Adrenal gland (tissue), 9 donors: ENCODE measurements at regions not wholly inside any gene's neighbourhood (a gene's known extent, or its start where the extent isn't known, plus 50 kb on each side); places are given as distances from the start of the nearest gene placed in this dataset.

ENCODE experiments used
- DNase-seq, 7 donors: peaks; one replicate each; pipeline ENCODE4 v3.0.0-alpha.2; 2019 to 2020
- H3K27ac ChIP-seq, 5 donors: fragments of 200-600 bp; sonication (generic) in 4 of 5; 1 replicate in 3 of 5; 2 replicates in 2 of 5; pipeline versions ENCODE4 v1.5.1 to v1.8.0; 2016 to 2020; ENCODE audit warnings: mild to moderate bottlenecking in 1 of 5
- H3K27me3 ChIP-seq: fragments of 200-600 bp; 2 replicates; pipeline ENCODE4 v1.8.0; 2021
- H3K36me3 ChIP-seq, 2 donors: fragments of 200-600 bp; replicated peaks in 1 of 2; 1 replicate in 1 of 2; 2 replicates in 1 of 2; pipeline versions ENCODE4 v1.5.1 to v1.8.0; 2018 to 2022
- H3K4me1 ChIP-seq, 2 donors: fragments of 200-600 bp; replicated peaks in 1 of 2; 1 replicate in 1 of 2; 2 replicates in 1 of 2; pipeline versions ENCODE4 v1.5.1 to v1.8.0; 2018 to 2021
- H3K4me3 ChIP-seq, 4 donors: fragments of 200-600 bp; sonication (generic) in 3 of 4; one replicate each; pipeline ENCODE4 v1.5.1; 2016 to 2018
- H3K9me3 ChIP-seq, 3 donors: fragments of 200-600 bp; sonication (generic) in 1 of 3; replicated peaks in 1 of 3; 1 replicate in 2 of 3; 2 replicates in 1 of 3; pipeline versions ENCODE4 v1.5.1 to v1.8.0; 2016 to 2021
- CTCF ChIP-seq, 6 experiments: fragments of 450-650 bp in 4 of 6; fragments of 200-600 bp in 2 of 6; sonication (generic) in 1 of 6; IDR thresholded peaks; 1 replicate in 5 of 6; 2 replicates in 1 of 6; pipeline versions ENCODE4 v1.5.1 to v1.8.0; 2016 to 2021; ENCODE audit warnings: antibody characterized with exemption in 6 of 6, mild to moderate bottlenecking in 2 of 6, moderate library complexity in 1 of 6
- POLR2A ChIP-seq, 2 donors: fragments of 450-650 bp; IDR thresholded peaks; one replicate each; pipeline ENCODE4 v1.6.1; 2017; ENCODE audit warnings: antibody characterized with exemption in 2 of 2, mild to moderate bottlenecking in 2 of 2, moderate library complexity in 1 of 2
- WGBS, 4 donors: extraction: QIAGEN DNeasy Blood & Tissue Kit in 2 of 4; methylation state at CpG; one replicate each; pipeline versions ENCODE4 v1.1.5 to v1.1.7; 2013 to 2017; 5-methylcytosine and 5-hydroxymethylcytosine counted together
- intact Hi-C, 2 donors: fragments of 100-400 bp; cut with DNase I; formaldehyde crosslinking; loops; one replicate each; pipeline versions ENCODE4 v1.14.1 to v1.15.0; 2022 to 2023
- donor health status: healthy with polysubstance abuse.
- donor health status: Bipolar disorder and iron deficiency.
- donor health status: DM: yes; HTN: yes; CAD: no.
- donor health status: DM: no; HTN: no; CAD: no.
- donor health status: DM: no; HTN: no; CAD: no.

GRCh38 chr3:66095295-66096001, 56.7 kb upstream of the MAGI1 start:
- intact Hi-C loops, result no loop called here

GRCh38 chr3:66093981-66094380, 55.3 kb upstream of the MAGI1 start:
- H3K36me3 ChIP-seq, result no peaks in the 10 kb centered on the region
- H3K27ac ChIP-seq, result no peak overlapping the region
- H3K4me3 ChIP-seq, result no peak overlapping the region
- no peaks in the 10 kb centered on the region for H3K9me3 ChIP-seq
- no peaks in the 10 kb centered on the region for H3K27me3 ChIP-seq
- DNase-seq, result no peak
- TF ChIP-seq CTCF (IDR thresholded peaks at IDR 0.05) (no peak), POLR2A (IDR thresholded peaks at IDR 0.05) (no peak)
- H3K4me1 ChIP-seq, result no peaks in the 10 kb centered on the region
- intact Hi-C loops, result no loop called here
- WGBS, 4 donors, result 93 to 96% (median 94%) methylated on average over 4 of the region's 4 CpGs

More at GRCh38 chr3:66095295-66096001, 56.7 kb upstream of the MAGI1 start:
- no peak for DNase-seq
- Histone ChIP-seq H3K27ac (no peak overlapping the region), H3K27me3 (no peaks in the 10 kb centered on the region), H3K4me1 (no peaks in the 10 kb centered on the region), H3K36me3 (no peaks in the 10 kb centered on the region), H3K4me3 (no peak overlapping the region), H3K9me3 (no peaks in the 10 kb centered on the region)
- TF ChIP-seq CTCF (IDR thresholded peaks at IDR 0.05) (no peak), POLR2A (IDR thresholded peaks at IDR 0.05) (no peak)
- 80 to 94% (median 88%) methylated on average over 5 of the region's 5 CpGs for WGBS, 4 donors

GRCh38 chr3:66092175-66092995, 53.7 kb upstream of the MAGI1 start:
- no peaks in the 10 kb centered on the region for H3K4me1 ChIP-seq
- 52 to 66% (median 60%) methylated on average over 10 of the region's 10 CpGs for WGBS, 4 donors
- H3K27ac ChIP-seq, result peak overlapping the region in 1 of 5 donors; percentile 35
- no peaks in the 10 kb centered on the region for H3K36me3 ChIP-seq
- no peak for TF ChIP-seq POLR2A (IDR thresholded peaks at IDR 0.05)
- TF ChIP-seq CTCF (IDR thresholded peaks at IDR 0.05), result no peak
- no peaks in the 10 kb centered on the region for H3K9me3 ChIP-seq
- no peak overlapping the region for H3K4me3 ChIP-seq
- intact Hi-C loops, result no loop called here
- no peak for DNase-seq
- no peaks in the 10 kb centered on the region for H3K27me3 ChIP-seq
